ENCODE measurements at regions not wholly inside any gene's neighbourhood (a gene's known extent, or its start where the extent isn't known, plus 50 kb on each side); places are given as distances from the start of the nearest gene placed in this dataset.
"Not testable (repeated sequence)": the region's sequence is repeated elsewhere in the genome, so short reads cannot be mapped to it uniquely, and the experiment has no call there.

DNA sequence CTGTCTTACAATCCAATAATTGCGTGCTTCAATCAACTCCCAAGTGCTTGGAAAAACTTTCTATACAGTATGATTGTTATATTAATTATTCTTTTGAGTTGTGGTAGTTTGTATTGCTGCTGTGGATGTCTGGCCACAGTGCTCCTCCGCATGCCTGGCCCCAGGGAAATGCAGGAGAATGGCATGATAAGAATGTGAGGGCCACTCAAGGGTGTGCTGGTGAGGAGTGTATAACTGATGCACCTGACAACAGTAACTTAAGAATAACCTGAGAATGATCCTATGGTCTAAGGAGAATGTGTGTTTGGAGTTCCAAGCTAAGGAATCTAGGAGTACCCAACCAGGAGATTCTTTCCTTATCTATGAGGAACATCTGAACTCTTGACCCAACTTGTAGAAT is 152.9 kb upstream of the APC start:
- Histone ChIP-seq H3K27ac (ENCODE audit: low read depth, low read length) (no peak overlapping the region), H3K27me3 (ENCODE audit: control insufficient read depth, insufficient read depth, low read length, poor library complexity, severe bottlenecking) (no peaks in the 10 kb centered on the region), H3K36me3 (ENCODE audit: control insufficient read depth, insufficient read depth, low read length) (no peaks in the 10 kb centered on the region), H3K4me1 (ENCODE audit: control insufficient read depth, insufficient read depth, low read length) (peaks cover 7% of the 10 kb centered on the region), H3K4me3 (ENCODE audit: low read length) (no peak overlapping the region), H3K9ac (ENCODE audit: extremely low read depth, low read length, poor library complexity, severe bottlenecking) (no peak overlapping the region), H3K9me3 (ENCODE audit: control insufficient read depth, low read length) (no peaks in the 10 kb centered on the region)
- Mint-ChIP-seq H3K4me1 (peaks cover 14% of the 10 kb centered on the region), H3K9me3 (peaks cover 2% of the 10 kb centered on the region), H3K27ac (no peak overlapping the region), H3K27me3 (ENCODE audit: insufficient read depth) (peaks cover 1% of the 10 kb centered on the region), H3K36me3 (ENCODE audit: low read depth) (no peaks in the 10 kb centered on the region), H3K4me3 (no peak overlapping the region)
- TF ChIP-seq, protein P1, sequence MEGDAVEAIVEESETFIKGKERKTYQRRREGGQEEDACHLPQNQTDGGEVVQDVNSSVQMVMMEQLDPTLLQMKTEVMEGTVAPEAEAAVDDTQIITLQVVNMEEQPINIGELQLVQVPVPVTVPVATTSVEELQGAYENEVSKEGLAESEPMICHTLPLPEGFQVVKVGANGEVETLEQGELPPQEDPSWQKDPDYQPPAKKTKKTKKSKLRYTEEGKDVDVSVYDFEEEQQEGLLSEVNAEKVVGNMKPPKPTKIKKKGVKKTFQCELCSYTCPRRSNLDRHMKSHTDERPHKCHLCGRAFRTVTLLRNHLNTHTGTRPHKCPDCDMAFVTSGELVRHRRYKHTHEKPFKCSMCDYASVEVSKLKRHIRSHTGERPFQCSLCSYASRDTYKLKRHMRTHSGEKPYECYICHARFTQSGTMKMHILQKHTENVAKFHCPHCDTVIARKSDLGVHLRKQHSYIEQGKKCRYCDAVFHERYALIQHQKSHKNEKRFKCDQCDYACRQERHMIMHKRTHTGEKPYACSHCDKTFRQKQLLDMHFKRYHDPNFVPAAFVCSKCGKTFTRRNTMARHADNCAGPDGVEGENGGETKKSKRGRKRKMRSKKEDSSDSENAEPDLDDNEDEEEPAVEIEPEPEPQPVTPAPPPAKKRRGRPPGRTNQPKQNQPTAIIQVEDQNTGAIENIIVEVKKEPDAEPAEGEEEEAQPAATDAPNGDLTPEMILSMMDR (conservative IDR thresholded peaks at IDR 0.05) = no peak
- no peak for DNase-seq
- 92% methylated on average over 2 of the region's 2 CpGs; no CpG with 5 or more reads in 1 of the 2 experiments for WGBS, 2 experiments (ENCODE audit: insufficient coverage in 1 of 2, insufficient read length in 1 of 2)

DNA sequence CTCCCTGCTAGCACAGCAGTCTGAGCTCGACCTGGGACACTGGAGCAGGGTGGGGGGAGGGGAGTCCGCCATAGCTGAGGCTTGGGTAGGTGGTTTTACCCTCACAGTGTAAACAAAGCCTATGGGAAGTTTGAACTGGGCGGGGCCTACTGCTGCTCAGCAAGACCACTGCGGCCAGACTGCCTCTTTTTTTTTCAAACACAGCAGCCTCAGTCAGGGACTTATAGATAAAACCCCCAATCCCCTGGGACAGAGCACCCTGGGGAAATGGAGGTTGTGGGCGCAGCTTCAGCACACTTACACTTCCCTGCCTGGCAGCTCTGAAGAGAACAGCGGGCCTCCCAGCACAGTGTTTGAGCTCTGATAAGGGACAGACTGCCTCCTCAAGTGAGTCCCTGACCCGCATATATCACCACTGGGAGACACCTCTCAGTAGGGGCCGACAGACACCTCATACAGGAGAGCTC is 151.1 kb upstream of the APC start:
- no peaks in the 10 kb centered on the region for H3K27me3 ChIP-seq (ENCODE audit: control insufficient read depth, insufficient read depth, low read length, poor library complexity, severe bottlenecking)
- H3K27ac Mint-ChIP-seq = no peak overlapping the region
- H3K4me1 Mint-ChIP-seq = peaks cover 8% of the 10 kb centered on the region
- H3K4me1 ChIP-seq (ENCODE audit: control insufficient read depth, insufficient read depth, low read length) = no peaks in the 10 kb centered on the region
- H3K9me3 Mint-ChIP-seq = peaks cover 6% of the 10 kb centered on the region
- no peak overlapping the region for H3K4me3 ChIP-seq (ENCODE audit: low read length)
- no peak overlapping the region for H3K27ac ChIP-seq (ENCODE audit: low read depth, low read length)
- H3K9ac ChIP-seq (ENCODE audit: extremely low read depth, low read length, poor library complexity, severe bottlenecking) = no peak overlapping the region
- peaks cover 1% of the 10 kb centered on the region for H3K27me3 Mint-ChIP-seq (ENCODE audit: insufficient read depth)
- H3K9me3 ChIP-seq (ENCODE audit: control insufficient read depth, low read length) = no peaks in the 10 kb centered on the region
- DNase-seq = peak; percentile 65
- no peak overlapping the region for H3K4me3 Mint-ChIP-seq
- no peaks in the 10 kb centered on the region for H3K36me3 ChIP-seq (ENCODE audit: control insufficient read depth, insufficient read depth, low read length)
- no peaks in the 10 kb centered on the region for H3K36me3 Mint-ChIP-seq (ENCODE audit: low read depth)
- TF ChIP-seq, protein P1 (conservative IDR thresholded peaks at IDR 0.05) = no peak
- WGBS, 2 experiments (ENCODE audit: insufficient coverage in 1 of 2, insufficient read length in 1 of 2) = 81 to 86% methylated on average over 3 to 8 of the region's 8 CpGs

DNA sequence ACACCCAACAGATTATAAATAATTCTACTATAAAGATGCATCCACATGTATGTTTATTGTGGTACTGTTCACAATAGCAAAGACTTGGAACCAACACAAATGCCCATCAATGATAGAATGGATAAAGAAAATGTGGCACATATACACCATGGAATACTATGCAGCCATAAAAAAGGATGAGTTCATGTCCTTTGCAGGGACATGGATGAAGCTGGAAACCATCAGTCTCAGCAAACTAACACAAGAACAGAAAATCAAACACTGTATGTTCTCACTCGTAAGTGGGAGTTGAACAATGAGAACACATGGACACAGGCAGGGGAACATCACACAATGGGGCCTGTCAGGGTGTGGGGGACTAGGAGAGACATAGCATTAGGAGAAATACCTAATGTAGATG is 146.8 kb upstream of the APC start:
- not testable (repeated sequence) for H3K27me3 ChIP-seq (ENCODE audit: control insufficient read depth, insufficient read depth, low read length, poor library complexity, severe bottlenecking); H3K9ac ChIP-seq (ENCODE audit: extremely low read depth, low read length, poor library complexity, severe bottlenecking); DNase-seq; H3K27ac ChIP-seq (ENCODE audit: low read depth, low read length); H3K36me3 ChIP-seq (ENCODE audit: control insufficient read depth, insufficient read depth, low read length); H3K4me1 ChIP-seq (ENCODE audit: control insufficient read depth, insufficient read depth, low read length); H3K27ac Mint-ChIP-seq; H3K36me3 Mint-ChIP-seq (ENCODE audit: low read depth); H3K9me3 Mint-ChIP-seq; H3K4me3 ChIP-seq (ENCODE audit: low read length); H3K9me3 ChIP-seq (ENCODE audit: control insufficient read depth, low read length); H3K4me1 Mint-ChIP-seq; H3K27me3 Mint-ChIP-seq (ENCODE audit: insufficient read depth); H3K4me3 Mint-ChIP-seq
- WGBS, 2 experiments (ENCODE audit: insufficient coverage in 1 of 2, insufficient read length in 1 of 2) = 100% methylated on average over 1 of the region's 1 CpG
